Liver (tissue), 8 donors: ENCODE measurements at regions not wholly inside any gene's neighbourhood (a gene's known extent, or its start where the extent isn't known, plus 50 kb on each side); places are given as distances from the start of the nearest gene placed in this dataset.

Source experiments
- DNase-seq: peaks from one replicate; pipeline ENCODE4 v3.0.0-alpha.2; 2017; ENCODE audit warnings: low spot score
- H3K27ac ChIP-seq, 2 donors: one replicate each; pipeline ENCODE4 v1.7.0; 2013; ENCODE audit warnings: inconsistent platforms in 2 of 2, low read length in 2 of 2, control low read depth in 1 of 2, low read depth in 1 of 2, mild to moderate bottlenecking in 1 of 2
- H3K27me3 ChIP-seq, 4 donors: one replicate each; pipeline versions ENCODE4 v1.6.1 to v1.7.0; 2013; ENCODE audit warnings: low read length in 3 of 4, inconsistent platforms in 1 of 4, mild to moderate bottlenecking in 1 of 4, moderate library complexity in 1 of 4; ENCODE audit not compliant: control insufficient read depth in 4 of 4, insufficient read depth in 4 of 4
- H3K36me3 ChIP-seq, 4 donors: one replicate each; pipeline versions ENCODE4 v1.6.1 to v1.7.0; 2013; ENCODE audit warnings: low read length in 3 of 4, mild to moderate bottlenecking in 3 of 4, low read depth in 1 of 4, moderate library complexity in 1 of 4; ENCODE audit not compliant: control insufficient read depth in 4 of 4, insufficient read depth in 3 of 4
- H3K4me1 ChIP-seq, 4 donors: one replicate each; pipeline versions ENCODE4 v1.6.1 to v1.7.0; 2013; ENCODE audit warnings: low read length in 3 of 4, mild to moderate bottlenecking in 3 of 4, moderate library complexity in 1 of 4; ENCODE audit not compliant: control insufficient read depth in 4 of 4, insufficient read depth in 4 of 4
- H3K4me3 ChIP-seq, 3 donors: one replicate each; pipeline versions ENCODE4 v1.6.1 to v1.7.0; 2013; ENCODE audit warnings: low read length in 3 of 3, control low read depth in 1 of 3, low read depth in 1 of 3, mild to moderate bottlenecking in 1 of 3
- H3K9ac ChIP-seq, 2 donors: one replicate each; pipeline ENCODE4 v1.7.0; 2013; ENCODE audit warnings: low read length in 2 of 2, mild to moderate bottlenecking in 2 of 2, moderate library complexity in 2 of 2, control low read depth in 1 of 2, low read depth in 1 of 2
- H3K9me3 ChIP-seq, 4 donors: one replicate each; pipeline versions ENCODE4 v1.6.1 to v1.7.0; 2013; ENCODE audit warnings: low read length in 3 of 4; ENCODE audit not compliant: control insufficient read depth in 4 of 4
- EGR1 ChIP-seq, 2 donors: IDR thresholded peaks; 2 replicates each; pipeline ENCODE4 v1.6.1; 2016 to 2018; ENCODE audit warnings: antibody characterized with exemption in 2 of 2, low read depth in 2 of 2
- FOXA1 ChIP-seq: IDR thresholded peaks from 2 replicates; pipeline ENCODE4 v1.6.1; 2016; ENCODE audit warnings: antibody characterized with exemption
- FOXA2 ChIP-seq: IDR thresholded peaks from 2 replicates; pipeline ENCODE4 v1.6.1; 2016; ENCODE audit warnings: antibody characterized with exemption
- GABPA ChIP-seq, 2 donors: IDR thresholded peaks in 1 of 2; conservative IDR thresholded peaks in 1 of 2; 2 replicates each; pipeline ENCODE4 v1.6.1; 2016; ENCODE audit warnings: antibody characterized with exemption in 2 of 2, mild to moderate bottlenecking in 1 of 2, moderate library complexity in 1 of 2
- HNF4A ChIP-seq, 2 donors: conservative IDR thresholded peaks; 2 replicates each; pipeline ENCODE4 v1.6.1; 2016; ENCODE audit warnings: antibody characterized with exemption in 2 of 2, mild to moderate bottlenecking in 2 of 2
- HNF4G ChIP-seq: IDR thresholded peaks from 2 replicates; pipeline ENCODE4 v1.6.1; 2016; ENCODE audit warnings: antibody characterized with exemption
- JUND ChIP-seq, 2 donors: IDR thresholded peaks; 2 replicates each; pipeline ENCODE4 v1.6.1; 2016; ENCODE audit warnings: antibody characterized with exemption in 2 of 2
- NR2F2 ChIP-seq: IDR thresholded peaks from 2 replicates; pipeline ENCODE4 v1.6.1; 2016; ENCODE audit warnings: antibody characterized with exemption
- RAD21 ChIP-seq, 2 donors: IDR thresholded peaks; 2 replicates each; pipeline ENCODE4 v1.6.1; 2016; ENCODE audit warnings: antibody characterized with exemption in 2 of 2, mild to moderate bottlenecking in 2 of 2
- RXRA ChIP-seq, 2 donors: IDR thresholded peaks; 2 replicates each; pipeline ENCODE4 v1.6.1; 2017 to 2018; ENCODE audit warnings: antibody characterized with exemption in 2 of 2, mild to moderate bottlenecking in 1 of 2
- SP1 ChIP-seq: IDR thresholded peaks from 2 replicates; pipeline ENCODE4 v1.6.1; 2018; ENCODE audit warnings: antibody characterized with exemption, mild to moderate bottlenecking
- TAF1 ChIP-seq: conservative IDR thresholded peaks from 2 replicates; pipeline ENCODE4 v1.6.1; 2016; ENCODE audit warnings: antibody characterized with exemption, mild to moderate bottlenecking
- YY1 ChIP-seq: IDR thresholded peaks from 2 replicates; pipeline ENCODE4 v1.6.1; 2016; ENCODE audit warnings: antibody characterized with exemption, mild to moderate bottlenecking
- WGBS: extraction: QIAGEN DNeasy Blood & Tissue Kit; methylation state at CpG from one replicate; pipeline ENCODE4 v1.1.7; 2013; 5-methylcytosine and 5-hydroxymethylcytosine counted together
- TF ChIP-seq, protein P1 (sequence below): IDR thresholded peaks from 2 replicates; pipeline ENCODE4 v1.6.1; 2016; ENCODE audit warnings: antibody characterized with exemption, mild to moderate bottlenecking
- TF ChIP-seq, protein P2 (sequence below): fragments of 150-350 bp; IDR thresholded peaks from 2 replicates; pipeline ENCODE4 v1.5.1; 2017; ENCODE audit warnings: improper control_type of control experiment, low read depth, low read length; ENCODE audit not compliant: missing input control
- TF ChIP-seq, protein P3 (sequence below): IDR thresholded peaks from 2 replicates; pipeline ENCODE4 v1.6.1; 2016; ENCODE audit warnings: antibody characterized with exemption
- TF ChIP-seq, protein P4 (sequence below): IDR thresholded peaks from 2 replicates; pipeline ENCODE4 v1.6.1; 2016; ENCODE audit warnings: antibody characterized with exemption
- TF ChIP-seq, protein P5 (sequence below): IDR thresholded peaks from 2 replicates; pipeline ENCODE4 v1.6.1; 2016; ENCODE audit warnings: antibody characterized with exemption
- donor health status: healthy.
- donor health status: healthy.
- donor health status: healthy.
- donor health status: healthy.
- donor health status: healthy.

DNA sequence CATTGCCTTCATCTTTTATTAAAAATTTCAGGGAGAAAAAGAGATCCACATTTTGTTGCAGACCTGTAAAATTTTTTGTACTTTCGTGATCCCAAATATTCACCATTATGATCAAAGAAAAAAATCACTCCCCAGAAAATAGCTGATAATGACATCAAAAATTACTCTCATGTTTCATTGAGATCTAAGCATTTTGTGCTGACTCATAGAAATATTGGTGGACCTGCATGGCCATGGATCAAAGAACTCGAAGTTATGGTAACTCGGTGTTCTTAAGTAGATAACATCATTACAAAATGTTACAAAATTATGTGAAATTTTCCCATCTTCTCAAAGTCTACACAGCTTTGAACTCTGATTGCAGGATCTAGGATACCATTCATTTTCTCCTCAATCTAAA lies 135.8 kb downstream of the PTGER3 start:
- H3K9ac ChIP-seq = no peak overlapping the region
- H3K9me3 ChIP-seq = no peaks in the 10 kb centered on the region
- no peak overlapping the region for H3K27ac ChIP-seq
- TF ChIP-seq HNF4G (no peak), TAF1 (no peak), EGR1 (IDR thresholded peaks at IDR 0.05; ENCODE audit: low read depth in 2 of 2) (no peak), RXRA (IDR thresholded peaks at IDR 0.05) (no peak), HNF4A (conservative IDR thresholded peaks at IDR 0.05) (no peak)
- TF ChIP-seq, protein P1, sequence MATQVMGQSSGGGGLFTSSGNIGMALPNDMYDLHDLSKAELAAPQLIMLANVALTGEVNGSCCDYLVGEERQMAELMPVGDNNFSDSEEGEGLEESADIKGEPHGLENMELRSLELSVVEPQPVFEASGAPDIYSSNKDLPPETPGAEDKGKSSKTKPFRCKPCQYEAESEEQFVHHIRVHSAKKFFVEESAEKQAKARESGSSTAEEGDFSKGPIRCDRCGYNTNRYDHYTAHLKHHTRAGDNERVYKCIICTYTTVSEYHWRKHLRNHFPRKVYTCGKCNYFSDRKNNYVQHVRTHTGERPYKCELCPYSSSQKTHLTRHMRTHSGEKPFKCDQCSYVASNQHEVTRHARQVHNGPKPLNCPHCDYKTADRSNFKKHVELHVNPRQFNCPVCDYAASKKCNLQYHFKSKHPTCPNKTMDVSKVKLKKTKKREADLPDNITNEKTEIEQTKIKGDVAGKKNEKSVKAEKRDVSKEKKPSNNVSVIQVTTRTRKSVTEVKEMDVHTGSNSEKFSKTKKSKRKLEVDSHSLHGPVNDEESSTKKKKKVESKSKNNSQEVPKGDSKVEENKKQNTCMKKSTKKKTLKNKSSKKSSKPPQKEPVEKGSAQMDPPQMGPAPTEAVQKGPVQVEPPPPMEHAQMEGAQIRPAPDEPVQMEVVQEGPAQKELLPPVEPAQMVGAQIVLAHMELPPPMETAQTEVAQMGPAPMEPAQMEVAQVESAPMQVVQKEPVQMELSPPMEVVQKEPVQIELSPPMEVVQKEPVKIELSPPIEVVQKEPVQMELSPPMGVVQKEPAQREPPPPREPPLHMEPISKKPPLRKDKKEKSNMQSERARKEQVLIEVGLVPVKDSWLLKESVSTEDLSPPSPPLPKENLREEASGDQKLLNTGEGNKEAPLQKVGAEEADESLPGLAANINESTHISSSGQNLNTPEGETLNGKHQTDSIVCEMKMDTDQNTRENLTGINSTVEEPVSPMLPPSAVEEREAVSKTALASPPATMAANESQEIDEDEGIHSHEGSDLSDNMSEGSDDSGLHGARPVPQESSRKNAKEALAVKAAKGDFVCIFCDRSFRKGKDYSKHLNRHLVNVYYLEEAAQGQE = no peak
- TF ChIP-seq, protein P2, sequence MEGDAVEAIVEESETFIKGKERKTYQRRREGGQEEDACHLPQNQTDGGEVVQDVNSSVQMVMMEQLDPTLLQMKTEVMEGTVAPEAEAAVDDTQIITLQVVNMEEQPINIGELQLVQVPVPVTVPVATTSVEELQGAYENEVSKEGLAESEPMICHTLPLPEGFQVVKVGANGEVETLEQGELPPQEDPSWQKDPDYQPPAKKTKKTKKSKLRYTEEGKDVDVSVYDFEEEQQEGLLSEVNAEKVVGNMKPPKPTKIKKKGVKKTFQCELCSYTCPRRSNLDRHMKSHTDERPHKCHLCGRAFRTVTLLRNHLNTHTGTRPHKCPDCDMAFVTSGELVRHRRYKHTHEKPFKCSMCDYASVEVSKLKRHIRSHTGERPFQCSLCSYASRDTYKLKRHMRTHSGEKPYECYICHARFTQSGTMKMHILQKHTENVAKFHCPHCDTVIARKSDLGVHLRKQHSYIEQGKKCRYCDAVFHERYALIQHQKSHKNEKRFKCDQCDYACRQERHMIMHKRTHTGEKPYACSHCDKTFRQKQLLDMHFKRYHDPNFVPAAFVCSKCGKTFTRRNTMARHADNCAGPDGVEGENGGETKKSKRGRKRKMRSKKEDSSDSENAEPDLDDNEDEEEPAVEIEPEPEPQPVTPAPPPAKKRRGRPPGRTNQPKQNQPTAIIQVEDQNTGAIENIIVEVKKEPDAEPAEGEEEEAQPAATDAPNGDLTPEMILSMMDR = no peak
- TF ChIP-seq, protein P3, sequence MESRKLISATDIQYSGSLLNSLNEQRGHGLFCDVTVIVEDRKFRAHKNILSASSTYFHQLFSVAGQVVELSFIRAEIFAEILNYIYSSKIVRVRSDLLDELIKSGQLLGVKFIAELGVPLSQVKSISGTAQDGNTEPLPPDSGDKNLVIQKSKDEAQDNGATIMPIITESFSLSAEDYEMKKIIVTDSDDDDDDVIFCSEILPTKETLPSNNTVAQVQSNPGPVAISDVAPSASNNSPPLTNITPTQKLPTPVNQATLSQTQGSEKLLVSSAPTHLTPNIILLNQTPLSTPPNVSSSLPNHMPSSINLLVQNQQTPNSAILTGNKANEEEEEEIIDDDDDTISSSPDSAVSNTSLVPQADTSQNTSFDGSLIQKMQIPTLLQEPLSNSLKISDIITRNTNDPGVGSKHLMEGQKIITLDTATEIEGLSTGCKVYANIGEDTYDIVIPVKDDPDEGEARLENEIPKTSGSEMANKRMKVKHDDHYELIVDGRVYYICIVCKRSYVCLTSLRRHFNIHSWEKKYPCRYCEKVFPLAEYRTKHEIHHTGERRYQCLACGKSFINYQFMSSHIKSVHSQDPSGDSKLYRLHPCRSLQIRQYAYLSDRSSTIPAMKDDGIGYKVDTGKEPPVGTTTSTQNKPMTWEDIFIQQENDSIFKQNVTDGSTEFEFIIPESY = no peak
- 75% methylated on average over 3 of the region's 3 CpGs for WGBS
- no peaks in the 10 kb centered on the region for H3K36me3 ChIP-seq
- no peaks in the 10 kb centered on the region for H3K4me1 ChIP-seq
- H3K4me3 ChIP-seq = no peak overlapping the region
- H3K27me3 ChIP-seq = no peaks in the 10 kb centered on the region
- no peak for DNase-seq

DNA sequence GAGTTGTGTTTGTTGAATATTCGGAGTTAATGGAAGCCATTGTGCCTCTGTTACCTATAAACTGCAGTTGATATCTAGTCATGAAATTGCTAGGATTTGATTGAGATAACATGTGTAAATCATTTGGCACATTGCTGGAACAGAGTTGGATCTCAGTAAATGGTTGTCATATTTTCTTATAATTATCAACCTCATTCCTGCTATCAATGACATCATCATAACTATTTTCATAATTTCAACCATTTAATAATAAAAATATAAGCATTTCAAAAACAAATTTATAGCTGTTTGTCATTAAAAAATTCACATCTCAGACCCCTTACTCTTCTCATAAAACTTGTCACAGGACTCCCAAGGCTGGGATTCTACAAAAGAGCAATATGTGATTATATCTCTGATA lies 133.4 kb downstream of the PTGER3 start:
- no peak for DNase-seq
- Histone ChIP-seq H3K9ac (no peak overlapping the region), H3K27me3 (no peaks in the 10 kb centered on the region), H3K27ac (no peak overlapping the region), H3K4me3 (no peak overlapping the region), H3K9me3 (no peaks in the 10 kb centered on the region), H3K36me3 (no peaks in the 10 kb centered on the region), H3K4me1 (no peaks in the 10 kb centered on the region)
- WGBS = 87% methylated on average over 1 of the region's 1 CpG
- no peak for TF ChIP-seq NR2F2
- TF ChIP-seq TAF1 = no peak
- TF ChIP-seq EGR1 (IDR thresholded peaks at IDR 0.05; ENCODE audit: low read depth in 2 of 2) = no peak
- TF ChIP-seq YY1 = no peak
- TF ChIP-seq RAD21 (IDR thresholded peaks at IDR 0.05) = no peak
- TF ChIP-seq HNF4G = no peak
- TF ChIP-seq, protein P2 = no peak
- TF ChIP-seq, protein P1 = no peak
- TF ChIP-seq FOXA2 = no peak
- TF ChIP-seq JUND (IDR thresholded peaks at IDR 0.05) = no peak
- no peak for TF ChIP-seq FOXA1
- no peak for TF ChIP-seq HNF4A (conservative IDR thresholded peaks at IDR 0.05)
- TF ChIP-seq, protein P4, sequence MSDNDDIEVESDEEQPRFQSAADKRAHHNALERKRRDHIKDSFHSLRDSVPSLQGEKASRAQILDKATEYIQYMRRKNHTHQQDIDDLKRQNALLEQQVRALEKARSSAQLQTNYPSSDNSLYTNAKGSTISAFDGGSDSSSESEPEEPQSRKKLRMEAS = no peak
- no peak for TF ChIP-seq SP1
- TF ChIP-seq GABPA (IDR thresholded peaks at IDR 0.05 in 1 of 2, conservative IDR thresholded peaks at IDR 0.05 in 1 of 2) = no peak
- TF ChIP-seq RXRA (IDR thresholded peaks at IDR 0.05) = no peak
- TF ChIP-seq, protein P5, sequence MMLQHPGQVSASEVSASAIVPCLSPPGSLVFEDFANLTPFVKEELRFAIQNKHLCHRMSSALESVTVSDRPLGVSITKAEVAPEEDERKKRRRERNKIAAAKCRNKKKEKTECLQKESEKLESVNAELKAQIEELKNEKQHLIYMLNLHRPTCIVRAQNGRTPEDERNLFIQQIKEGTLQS = no peak
